Transverse colon (tissue), 4 donors: ENCODE measurements at regions not wholly inside any gene's neighbourhood (a gene's known extent, or its start where the extent isn't known, plus 50 kb on each side); places are given as distances from the start of the nearest gene placed in this dataset.

Experiments
- DNase-seq: peaks from one replicate; pipeline ENCODE4 v3.0.0-alpha.2; 2019
- H3K27ac ChIP-seq, 4 donors: fragments of 200-600 bp; sonication (generic); 2 replicates each; pipeline ENCODE4 v1.5.1; 2016 to 2018; ENCODE audit warnings: inconsistent platforms in 4 of 4
- H3K27me3 ChIP-seq: fragments of 200-600 bp; sonication (generic); 2 replicates; pipeline ENCODE4 v1.5.1; 2017; ENCODE audit warnings: inconsistent platforms
- H3K36me3 ChIP-seq, 4 donors: fragments of 200-600 bp; sonication (generic); 2 replicates each; pipeline ENCODE4 v1.5.1; 2017 to 2019; ENCODE audit warnings: inconsistent platforms in 4 of 4
- H3K4me1 ChIP-seq, 4 donors: fragments of 200-600 bp; sonication (generic); 2 replicates each; pipeline ENCODE4 v1.5.1; 2017 to 2020; ENCODE audit warnings: inconsistent platforms in 4 of 4
- H3K4me3 ChIP-seq, 4 donors: fragments of 200-600 bp; sonication (generic); 1 replicate in 1 of 4; 2 replicates in 3 of 4; pipeline versions ENCODE4 v1.5.1 to v1.6.1; 2017 to 2019; ENCODE audit warnings: inconsistent platforms in 4 of 4
- H3K9me3 ChIP-seq, 2 donors: fragments of 200-600 bp; sonication (generic); 2 replicates each; pipeline ENCODE4 v1.5.1; 2017 to 2019; ENCODE audit warnings: inconsistent platforms in 2 of 2
- EP300 ChIP-seq: sonication (generic); formaldehyde crosslinking; IDR thresholded peaks from one replicate; pipeline ENCODE4 v1.6.1; 2017; ENCODE audit warnings: antibody characterized with exemption, low read depth
- POLR2A ChIP-seq: fragments of 450-650 bp; IDR thresholded peaks from one replicate; pipeline ENCODE4 v1.6.1; 2016; ENCODE audit warnings: antibody characterized with exemption, mild to moderate bottlenecking, moderate library complexity
- POLR2AphosphoS5 ChIP-seq, 3 donors: sonication (generic); formaldehyde crosslinking; IDR thresholded peaks; one replicate each; pipeline ENCODE4 v1.6.1; 2016; ENCODE audit warnings: antibody characterized with exemption in 3 of 3
- WGBS, 2 donors: methylation state at CpG; one replicate each; pipeline ENCODE4 v1.1.5; 2018; ENCODE audit warnings: low coverage in 1 of 2; 5-methylcytosine and 5-hydroxymethylcytosine counted together
- in situ Hi-C, 4 donors: fragments of 200-750 bp; cut with MboI; loops; one replicate each; pipeline versions ENCODE4 v1.15.0 to v1.15.1; 2017; ENCODE audit warnings: low sequenced_read_pairs in 3 of 4, low pct_ligation_motif_present in 1 of 4, low pct_unique_long_range_greater_than_20kb in 1 of 4
- intact Hi-C: fragments of 100-400 bp; cut with DNase I; formaldehyde crosslinking; loops from one replicate; pipeline ENCODE4 v1.15.1; 2023; ENCODE audit warnings: low total_unique reads
- TF ChIP-seq, protein P1 (sequence below), 5 experiments: fragments of 200-600 bp in 3 of 5; fragments of 450-650 bp in 2 of 5; sonication (generic) in 3 of 5; IDR thresholded peaks; 1 replicate in 2 of 5; 2 replicates in 3 of 5; pipeline ENCODE4 v1.5.1; 2016 to 2017; ENCODE audit warnings: antibody characterized with exemption in 5 of 5, inconsistent platforms in 3 of 5, mild to moderate bottlenecking in 2 of 5, moderate library complexity in 1 of 5

- H3K9me3 ChIP-seq: no peaks in the 10 kb centered on the region
- no peaks in the 10 kb centered on the region for H3K4me1 ChIP-seq
- DNase-seq: no peak
- no peaks in the 10 kb centered on the region for H3K27me3 ChIP-seq
- no peaks in the 10 kb centered on the region for H3K36me3 ChIP-seq
- in situ Hi-C loops (loop anchor here in 1 of 4 donors (25.0 kb wide), 1 partner anchor 337 kb away; the partner anchor contains the start of gene ENC1), intact Hi-C loops (no loop called here)
- 50 to 65% methylated on average over 2 of the region's 2 CpGs for WGBS, 2 donors
- no peak overlapping the region for H3K4me3 ChIP-seq
- TF ChIP-seq, protein P1, sequence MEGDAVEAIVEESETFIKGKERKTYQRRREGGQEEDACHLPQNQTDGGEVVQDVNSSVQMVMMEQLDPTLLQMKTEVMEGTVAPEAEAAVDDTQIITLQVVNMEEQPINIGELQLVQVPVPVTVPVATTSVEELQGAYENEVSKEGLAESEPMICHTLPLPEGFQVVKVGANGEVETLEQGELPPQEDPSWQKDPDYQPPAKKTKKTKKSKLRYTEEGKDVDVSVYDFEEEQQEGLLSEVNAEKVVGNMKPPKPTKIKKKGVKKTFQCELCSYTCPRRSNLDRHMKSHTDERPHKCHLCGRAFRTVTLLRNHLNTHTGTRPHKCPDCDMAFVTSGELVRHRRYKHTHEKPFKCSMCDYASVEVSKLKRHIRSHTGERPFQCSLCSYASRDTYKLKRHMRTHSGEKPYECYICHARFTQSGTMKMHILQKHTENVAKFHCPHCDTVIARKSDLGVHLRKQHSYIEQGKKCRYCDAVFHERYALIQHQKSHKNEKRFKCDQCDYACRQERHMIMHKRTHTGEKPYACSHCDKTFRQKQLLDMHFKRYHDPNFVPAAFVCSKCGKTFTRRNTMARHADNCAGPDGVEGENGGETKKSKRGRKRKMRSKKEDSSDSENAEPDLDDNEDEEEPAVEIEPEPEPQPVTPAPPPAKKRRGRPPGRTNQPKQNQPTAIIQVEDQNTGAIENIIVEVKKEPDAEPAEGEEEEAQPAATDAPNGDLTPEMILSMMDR (IDR thresholded peaks at IDR 0.05): no peak
- TF ChIP-seq POLR2AphosphoS5 (IDR thresholded peaks at IDR 0.05) (no peak), EP300 (no peak), POLR2A (no peak)
- H3K27ac ChIP-seq: no peak overlapping the region
These were observed 340.7 kb downstream of the ENC1 start for GRCh38 chr5:74299833-74300232.

DNA sequence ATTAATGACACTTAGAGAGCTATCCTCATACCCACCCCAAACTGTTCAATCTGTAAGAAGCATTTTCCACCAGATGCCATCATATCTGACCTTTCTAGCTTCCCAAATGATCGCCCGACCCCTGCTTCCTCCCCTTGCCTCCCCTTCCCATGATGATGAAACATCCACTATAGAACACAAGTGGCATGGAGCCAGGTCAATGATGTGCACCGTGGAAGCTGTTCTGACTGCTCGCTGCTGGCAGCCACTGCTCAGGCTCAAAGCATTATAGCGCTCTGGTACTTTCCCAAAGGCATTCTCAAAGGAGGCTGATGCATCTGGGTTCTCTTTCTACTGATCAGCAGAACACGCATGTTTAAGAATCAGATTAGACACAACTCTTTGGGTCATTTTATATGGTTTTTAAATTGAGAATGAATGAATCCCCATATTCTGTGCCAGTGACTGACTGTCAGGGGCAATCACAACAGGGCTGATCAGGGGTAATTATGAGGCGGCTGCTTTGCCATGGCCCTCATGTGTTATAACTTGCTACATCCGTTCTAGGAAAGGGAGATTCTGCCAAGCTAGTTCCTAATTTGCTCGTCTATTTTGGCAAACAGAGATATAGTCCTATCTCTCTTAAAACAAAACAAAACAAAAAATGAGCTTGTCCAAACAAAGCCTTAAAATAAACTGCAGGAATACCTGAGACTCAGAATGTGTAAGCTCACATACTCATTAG, 343.7 kb downstream of the ENC1 start:
- in situ Hi-C loops: loop anchor here in 1 of 4 donors (25.0 kb wide), 1 partner anchor 340 kb away; the partner anchor contains the start of gene ENC1

DNA sequence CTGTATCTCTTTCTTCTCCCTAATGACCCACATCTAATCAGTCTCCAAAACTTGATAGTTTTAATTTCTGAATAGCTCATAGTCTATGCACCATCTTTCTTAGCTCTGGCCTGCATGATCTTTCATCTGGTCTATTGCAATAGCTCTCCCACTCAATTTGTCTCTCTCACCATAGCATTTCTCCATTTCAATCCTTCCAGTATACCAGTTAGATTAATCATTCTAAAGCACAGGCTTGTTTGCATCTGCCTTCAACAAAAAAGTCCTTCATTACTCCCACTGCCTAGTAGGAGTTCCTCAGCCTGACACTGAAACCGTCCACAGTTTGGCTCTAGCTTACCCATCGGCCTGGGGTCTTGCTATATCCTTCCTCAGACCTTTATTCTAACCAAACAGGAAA, 344.9 kb downstream of the ENC1 start:
- in situ Hi-C loops: loop anchor here in 1 of 4 donors (25.0 kb wide), 1 partner anchor 342 kb away; the partner anchor contains the start of gene ENC1
- TF ChIP-seq, protein P1 (IDR thresholded peaks at IDR 0.05): no peak
- intact Hi-C loops: no loop called here

More for the DNA sequence above, 343.7 kb downstream of the ENC1 start:
- 36 to 57% methylated on average over 8 to 9 of the region's 9 CpGs for WGBS, 2 donors
- Histone ChIP-seq H3K27me3 (no peaks in the 10 kb centered on the region), H3K27ac (no peak overlapping the region), H3K36me3 (no peaks in the 10 kb centered on the region), H3K9me3 (no peaks in the 10 kb centered on the region), H3K4me3 (no peak overlapping the region), H3K4me1 (peaks cover 0 to 5% (median 0%) of the 10 kb centered on the region in 4 donors)
- intact Hi-C loops: no loop called here
- no peak for TF ChIP-seq EP300
- TF ChIP-seq POLR2A: no peak
- TF ChIP-seq, protein P1 (IDR thresholded peaks at IDR 0.05): no peak
- DNase-seq: no peak

DNA sequence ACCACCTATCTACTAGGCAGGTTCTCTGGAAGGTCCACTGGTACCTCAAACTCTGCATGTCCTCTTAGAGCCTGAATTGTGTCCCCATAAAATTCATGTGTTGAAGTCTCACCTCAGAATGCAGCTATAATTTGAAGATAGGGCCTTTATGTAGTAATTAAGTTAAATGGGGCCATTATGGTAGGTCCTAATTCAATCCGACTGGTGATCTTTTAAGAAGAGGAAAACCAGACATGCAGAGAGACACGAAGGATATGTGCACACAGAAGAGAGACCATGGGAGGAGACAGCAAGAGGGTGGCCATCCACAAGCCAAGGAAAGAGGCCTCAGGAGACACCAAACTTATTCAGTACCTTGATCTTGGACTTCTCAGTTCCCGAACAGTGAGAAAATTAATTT, 345.4 kb downstream of the ENC1 start:
- H3K27ac ChIP-seq: no peak overlapping the region
- intact Hi-C loops: no loop called here
- H3K4me1 ChIP-seq: peaks cover 0 to 8% (median 0%) of the 10 kb centered on the region in 4 donors
- no peaks in the 10 kb centered on the region for H3K36me3 ChIP-seq
- H3K9me3 ChIP-seq: no peaks in the 10 kb centered on the region
- H3K4me3 ChIP-seq: no peak overlapping the region
- in situ Hi-C loops: loop anchor here in 1 of 4 donors (25.0 kb wide), 1 partner anchor 342 kb away; the partner anchor contains the start of gene ENC1
- DNase-seq: no peak
- no peaks in the 10 kb centered on the region for H3K27me3 ChIP-seq
- TF ChIP-seq EP300 (no peak), POLR2AphosphoS5 (IDR thresholded peaks at IDR 0.05) (no peak), POLR2A (no peak)
- TF ChIP-seq, protein P1 (IDR thresholded peaks at IDR 0.05): no peak
- 85 to 88% methylated on average over 3 of the region's 3 CpGs for WGBS, 2 donors

More for the DNA sequence above, 344.9 kb downstream of the ENC1 start:
- Histone ChIP-seq H3K9me3 (no peaks in the 10 kb centered on the region), H3K36me3 (no peaks in the 10 kb centered on the region), H3K4me1 (peaks cover 0 to 5% (median 0%) of the 10 kb centered on the region in 4 donors), H3K27me3 (no peaks in the 10 kb centered on the region), H3K4me3 (no peak overlapping the region), H3K27ac (no peak overlapping the region)
- no peak for DNase-seq
- WGBS, 2 donors: 70 to 83% methylated on average over 2 of the region's 2 CpGs
